ENCODE measurements at regions not wholly inside any gene's neighbourhood (a gene's known extent, or its start where the extent isn't known, plus 50 kb on each side); places are given as distances from the start of the nearest gene placed in this dataset.

DNA sequence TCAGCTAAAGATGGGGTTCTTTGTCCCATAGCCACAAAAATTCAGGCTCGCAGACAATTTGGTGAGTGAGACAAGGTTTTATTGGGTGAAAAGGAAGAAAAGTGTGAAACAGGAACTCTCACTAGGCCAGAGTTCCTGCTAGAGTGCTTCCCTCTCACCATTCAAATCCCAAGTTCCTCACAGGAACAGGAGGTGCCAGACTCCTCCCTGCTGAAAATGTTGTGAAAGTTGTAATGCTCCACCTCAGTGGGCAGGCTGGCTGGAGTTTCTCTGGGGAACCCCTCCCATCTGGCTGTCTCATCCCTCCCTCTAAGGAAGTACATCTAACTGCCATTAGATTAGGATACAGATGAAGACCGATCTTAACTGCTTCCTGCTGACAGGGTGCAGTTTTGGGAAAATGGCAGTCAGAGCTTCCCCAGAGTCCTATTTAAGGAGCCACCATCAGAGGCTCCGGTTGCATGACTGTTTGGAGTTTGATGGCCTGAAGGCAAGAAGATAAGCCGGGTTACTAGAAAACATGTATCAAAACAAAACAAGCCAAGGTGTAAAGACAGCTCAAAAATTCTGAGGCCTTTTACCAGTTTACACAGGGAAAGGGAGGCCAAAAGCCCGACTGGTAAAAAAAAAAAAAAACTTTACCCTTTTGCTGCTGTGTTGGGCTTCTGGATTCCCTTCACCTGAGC, 127.6 kb downstream of the FSCB start:
- no peaks in the 10 kb centered on the region for H3K36me3 Mint-ChIP-seq
- no peak overlapping the region for H3K27ac Mint-ChIP-seq
- no peak overlapping the region for H3K4me3 Mint-ChIP-seq
- H3K27me3 Mint-ChIP-seq, result no peaks in the 10 kb centered on the region
- peaks cover 12% of the 10 kb centered on the region for H3K9me3 Mint-ChIP-seq (ENCODE audit: low read depth)
- H3K4me1 Mint-ChIP-seq, result no peaks in the 10 kb centered on the region
- ATAC-seq, result no peak
- CTCF ChIA-PET, result no interaction called here
- no peak for DNase-seq

DNA sequence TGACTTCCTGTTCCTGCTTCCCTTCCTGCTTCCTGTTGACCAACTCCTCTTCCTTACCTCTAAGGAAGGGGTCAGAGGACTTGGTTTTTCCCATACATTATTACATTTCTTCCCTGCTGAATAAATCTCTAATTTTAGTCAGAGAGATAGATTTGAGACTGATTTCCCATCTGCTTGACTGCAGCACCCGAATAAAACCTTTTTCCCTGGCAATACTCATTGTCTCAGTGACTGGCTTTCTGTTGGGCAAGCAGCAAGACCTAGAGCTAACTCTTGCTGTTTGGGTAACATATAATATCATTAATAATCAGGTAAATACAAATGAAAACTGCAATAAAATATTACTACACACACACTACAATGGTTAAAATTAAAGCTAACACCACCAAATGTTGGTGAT, 132.2 kb downstream of the FSCB start:
- Mint-ChIP-seq H3K36me3 (no peaks in the 10 kb centered on the region), H3K4me3 (no peak overlapping the region), H3K4me1 (no peaks in the 10 kb centered on the region), H3K27me3 (no peaks in the 10 kb centered on the region), H3K9me3 (ENCODE audit: low read depth) (peaks cover 12% of the 10 kb centered on the region), H3K27ac (no peak overlapping the region)
- no peak for DNase-seq
- no peak for ATAC-seq
- CTCF ChIA-PET, result no interaction called here

DNA sequence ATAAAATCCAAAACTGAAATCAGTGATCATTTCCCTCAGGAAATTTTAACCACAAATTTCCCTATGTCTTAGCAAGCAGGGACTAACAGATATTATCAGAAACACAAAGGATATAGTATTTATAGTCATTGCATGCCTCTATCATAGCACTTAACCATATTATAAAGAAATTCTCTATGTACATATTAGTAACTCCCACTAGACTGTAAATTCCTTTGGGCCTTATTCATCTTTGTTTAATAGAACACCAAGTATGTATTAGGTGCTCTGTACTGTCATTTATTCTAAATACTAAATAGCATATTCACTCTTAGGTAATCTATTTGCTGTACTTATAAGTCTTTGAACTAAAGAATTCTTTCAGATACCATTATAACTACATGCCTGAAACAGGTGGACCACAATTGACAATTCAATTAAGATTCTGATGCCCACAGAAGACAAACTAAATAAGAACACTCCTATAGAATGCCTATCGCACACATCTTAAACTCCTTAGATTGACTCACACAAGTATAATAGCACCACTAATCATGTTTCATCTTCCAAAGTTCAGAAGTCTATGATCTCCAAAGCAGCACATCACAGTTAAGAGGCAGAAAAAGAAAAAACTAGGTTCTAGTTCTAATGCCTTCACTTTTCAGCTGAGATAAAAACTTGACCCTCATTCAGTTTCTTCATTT, 134.1 kb downstream of the FSCB start:
- CTCF ChIA-PET, result no interaction called here
- Mint-ChIP-seq H3K9me3 (ENCODE audit: low read depth) (peaks cover 12% of the 10 kb centered on the region), H3K27me3 (no peaks in the 10 kb centered on the region), H3K27ac (no peak overlapping the region), H3K36me3 (no peaks in the 10 kb centered on the region), H3K4me3 (no peak overlapping the region), H3K4me1 (no peaks in the 10 kb centered on the region)
- DNase-seq (no peak), ATAC-seq (no peak)

DNA sequence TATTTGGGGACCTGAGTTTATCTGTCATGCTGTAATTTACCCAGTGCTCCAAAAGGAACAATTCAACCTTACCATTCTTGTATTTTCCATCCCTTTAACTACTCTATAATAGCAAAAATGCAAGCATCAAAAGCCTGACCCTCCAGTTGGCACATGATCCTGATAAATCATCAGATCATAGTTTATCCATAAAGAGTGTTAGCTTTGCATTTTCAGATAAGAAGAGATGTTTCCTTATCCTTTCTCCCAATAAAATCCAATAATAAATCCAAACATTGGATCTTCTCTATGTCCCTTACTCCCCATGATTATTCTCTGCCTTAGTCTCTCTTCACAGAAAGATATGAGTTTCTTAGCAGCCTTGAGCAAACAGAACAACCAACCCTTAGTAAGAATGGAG, 134.9 kb downstream of the FSCB start:
- CTCF ChIA-PET, result no interaction called here
- Mint-ChIP-seq H3K36me3 (no peaks in the 10 kb centered on the region), H3K4me1 (no peaks in the 10 kb centered on the region), H3K27ac (no peak overlapping the region), H3K4me3 (no peak overlapping the region), H3K9me3 (ENCODE audit: low read depth) (peaks cover 7% of the 10 kb centered on the region), H3K27me3 (no peaks in the 10 kb centered on the region)
- DNase-seq (no peak), ATAC-seq (no peak)

DNA sequence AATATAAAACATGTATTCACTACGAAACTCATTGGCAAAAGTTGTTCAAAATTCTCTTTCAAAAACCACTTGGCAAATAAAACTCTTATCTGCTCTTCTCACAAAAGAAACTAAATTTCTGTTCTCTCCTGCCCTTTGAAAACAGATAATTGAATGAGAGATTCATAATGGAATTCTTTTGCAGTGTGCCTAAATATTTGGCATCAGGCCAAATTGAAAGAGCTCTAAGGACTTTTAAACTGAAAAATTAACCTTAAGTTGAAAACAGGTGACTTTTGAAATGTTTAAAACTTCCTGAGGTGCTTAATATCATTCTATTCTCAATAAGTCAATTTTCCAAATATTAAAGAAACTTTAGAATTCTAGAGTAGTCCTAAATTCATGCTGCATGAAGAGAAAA, 136.4 kb downstream of the FSCB start:
- no peaks in the 10 kb centered on the region for H3K36me3 Mint-ChIP-seq
- H3K27me3 Mint-ChIP-seq, result no peaks in the 10 kb centered on the region
- H3K4me3 Mint-ChIP-seq, result no peak overlapping the region
- no peaks in the 10 kb centered on the region for H3K4me1 Mint-ChIP-seq
- CTCF ChIA-PET, result no interaction called here
- ATAC-seq (no peak), DNase-seq (no peak)
- H3K9me3 Mint-ChIP-seq (ENCODE audit: low read depth), result peaks cover 3% of the 10 kb centered on the region
- H3K27ac Mint-ChIP-seq, result no peak overlapping the region

DNA sequence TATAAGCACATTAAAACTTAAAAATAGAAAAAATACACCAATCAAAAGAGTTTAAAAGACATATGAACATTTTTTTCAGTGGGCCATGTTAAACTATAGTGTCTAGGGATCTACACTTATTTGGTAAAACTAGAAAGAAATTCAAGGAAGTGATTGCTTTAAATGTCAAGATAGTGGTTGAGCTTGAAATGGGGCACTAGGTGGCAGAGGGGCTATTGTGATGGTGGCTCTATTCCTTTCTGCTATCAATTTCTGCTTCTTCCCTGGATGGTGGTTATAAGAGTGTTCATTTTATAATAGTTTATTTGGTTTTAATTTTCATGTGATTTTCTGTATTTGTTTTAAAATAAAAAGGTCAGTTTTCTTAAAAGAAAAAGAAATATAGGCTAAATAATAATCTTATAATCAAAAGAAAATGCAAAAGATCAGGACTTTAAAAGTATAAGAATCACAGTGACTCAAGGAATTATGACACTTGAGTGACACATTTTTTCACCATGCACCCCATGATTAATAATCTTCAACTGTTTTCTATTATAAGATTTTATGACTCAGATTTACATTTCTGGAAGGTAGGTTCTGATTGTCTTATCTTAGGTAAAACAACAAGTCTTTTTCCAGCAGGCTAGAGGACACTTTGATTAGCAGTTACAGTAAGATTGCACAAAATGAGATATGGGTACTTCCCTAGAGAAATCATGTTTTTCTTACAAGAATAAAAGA, 137.5 kb downstream of the FSCB start:
- no peak for ATAC-seq
- CTCF ChIA-PET, result no interaction called here
- Mint-ChIP-seq H3K27ac (no peak overlapping the region), H3K4me1 (no peaks in the 10 kb centered on the region), H3K9me3 (ENCODE audit: low read depth) (peaks cover 3% of the 10 kb centered on the region), H3K27me3 (no peaks in the 10 kb centered on the region), H3K36me3 (no peaks in the 10 kb centered on the region), H3K4me3 (no peak overlapping the region)
- DNase-seq, result no peak

DNA sequence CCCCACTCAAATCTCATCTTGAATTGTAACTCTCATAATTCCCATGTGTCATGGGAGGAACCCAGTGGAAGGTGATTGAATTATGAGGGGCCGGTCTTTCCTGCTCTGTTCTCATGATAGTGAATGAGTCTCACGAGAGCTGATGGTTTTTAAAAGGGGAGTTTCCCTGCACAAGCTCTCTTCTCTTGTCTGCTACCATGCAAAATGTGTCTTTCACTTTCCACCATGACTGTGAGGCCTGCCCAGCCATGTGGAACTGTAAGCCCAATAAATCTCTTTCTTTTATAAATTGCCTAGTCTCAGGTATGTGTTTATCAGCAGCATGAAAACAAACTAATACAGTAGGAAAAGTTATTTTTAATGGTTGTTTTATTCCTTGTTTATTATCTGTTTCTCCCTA, 146.0 kb downstream of the FSCB start:
- no peak for ATAC-seq

DNA sequence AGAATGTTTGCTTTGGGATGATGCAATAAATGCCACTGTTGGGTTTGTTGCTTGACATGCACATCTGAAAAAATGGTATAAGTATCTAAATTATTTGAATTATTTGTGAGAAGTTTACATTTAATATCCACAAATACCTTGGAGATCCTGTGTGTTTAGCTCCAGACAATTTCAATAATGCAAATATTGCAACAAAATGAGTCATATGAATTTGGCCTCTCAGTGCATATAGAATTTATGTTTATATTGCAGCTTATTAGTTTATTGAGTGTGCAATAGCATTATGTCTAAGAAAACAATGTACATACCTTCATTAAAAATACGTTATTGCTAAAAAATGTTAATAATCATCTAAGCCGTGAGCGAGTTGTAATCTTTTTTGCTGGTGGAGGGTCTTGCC, 153.3 kb downstream of the FSCB start:
- Mint-ChIP-seq H3K4me1 (no peaks in the 10 kb centered on the region), H3K4me3 (no peak overlapping the region)

More for the DNA sequence above, 146.0 kb downstream of the FSCB start:
- Mint-ChIP-seq H3K27me3 (no peaks in the 10 kb centered on the region), H3K9me3 (ENCODE audit: low read depth) (peaks cover 4% of the 10 kb centered on the region), H3K4me3 (no peak overlapping the region), H3K27ac (no peak overlapping the region), H3K4me1 (no peaks in the 10 kb centered on the region), H3K36me3 (no peaks in the 10 kb centered on the region)
- DNase-seq, result no peak
- CTCF ChIA-PET, result no interaction called here

DNA sequence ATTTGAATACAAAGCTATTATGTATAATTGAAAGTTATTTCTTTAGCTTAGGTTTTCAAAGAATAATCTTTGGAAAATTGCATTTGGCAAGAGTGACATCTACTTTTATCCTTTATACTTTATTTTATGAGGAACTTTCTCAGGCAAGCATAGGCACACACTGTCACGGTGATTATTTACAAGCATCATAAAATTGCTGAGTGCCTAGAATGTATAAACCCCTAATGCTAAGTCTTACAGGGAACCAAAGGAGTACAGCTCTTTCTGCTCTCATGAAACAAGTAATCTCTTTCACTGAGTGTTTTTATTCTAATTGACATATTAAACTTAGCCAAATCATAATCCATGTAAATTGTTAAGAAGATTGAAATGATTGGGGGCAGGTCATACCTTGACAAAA, 154.9 kb downstream of the FSCB start:
- Mint-ChIP-seq H3K27ac (no peak overlapping the region), H3K4me3 (no peak overlapping the region), H3K9me3 (ENCODE audit: low read depth) (peaks cover 16% of the 10 kb centered on the region), H3K27me3 (no peaks in the 10 kb centered on the region), H3K4me1 (no peaks in the 10 kb centered on the region), H3K36me3 (no peaks in the 10 kb centered on the region)
- no peak for DNase-seq
- no peak for ATAC-seq
- CTCF ChIA-PET, result no interaction called here

More for the DNA sequence above, 153.3 kb downstream of the FSCB start:
- Mint-ChIP-seq H3K27ac (no peak overlapping the region), H3K9me3 (ENCODE audit: low read depth) (peaks cover 12% of the 10 kb centered on the region), H3K27me3 (no peaks in the 10 kb centered on the region), H3K36me3 (no peaks in the 10 kb centered on the region)
- CTCF ChIA-PET, result no interaction called here
- DNase-seq, result no peak
- ATAC-seq, result no peak

DNA sequence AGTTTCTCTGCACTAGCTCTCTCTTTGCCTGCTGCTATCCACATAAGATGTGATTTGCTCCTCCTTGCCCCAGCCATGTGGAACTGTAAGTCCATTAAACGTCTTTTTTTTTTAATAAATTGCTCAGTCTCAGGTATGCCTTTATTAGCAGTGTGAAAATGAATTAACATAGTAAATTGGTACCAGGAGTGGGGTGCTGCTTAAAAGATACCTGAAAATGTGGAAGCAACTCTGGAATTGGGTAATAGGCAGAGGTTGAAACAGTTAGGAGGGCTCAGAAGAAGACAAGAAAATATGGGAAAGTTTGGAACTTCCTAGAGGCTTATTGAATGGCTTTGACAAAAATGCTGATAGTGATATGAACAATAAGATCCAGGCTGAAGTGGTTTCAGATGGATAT, 159.8 kb downstream of the FSCB start:
- no peak overlapping the region for H3K27ac Mint-ChIP-seq
- no peak for ATAC-seq
- CTCF ChIA-PET, result no interaction called here

DNA sequence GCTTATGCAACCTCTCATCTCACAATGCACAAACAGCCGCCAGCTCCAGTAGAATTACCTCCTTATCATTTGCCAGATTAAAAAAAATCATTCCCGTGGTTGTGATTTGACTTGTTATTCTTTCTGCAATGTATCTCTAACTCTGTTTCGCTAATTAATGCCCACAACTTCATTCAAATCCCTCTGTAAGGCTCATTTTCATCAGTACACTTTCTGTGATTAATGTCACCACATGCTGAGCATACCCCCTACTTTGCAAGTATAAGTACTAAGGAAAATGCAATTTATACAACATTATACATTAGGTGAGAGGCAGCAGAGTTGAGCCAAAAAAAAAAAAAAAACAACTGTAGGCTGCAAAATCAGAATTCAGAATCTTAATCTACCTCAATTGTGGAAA, 166.0 kb downstream of the FSCB start:
- Mint-ChIP-seq H3K27ac (no peak overlapping the region), H3K36me3 (no peaks in the 10 kb centered on the region), H3K4me3 (no peak overlapping the region), H3K9me3 (ENCODE audit: low read depth) (peaks cover 2% of the 10 kb centered on the region), H3K4me1 (no peaks in the 10 kb centered on the region), H3K27me3 (no peaks in the 10 kb centered on the region)
- DNase-seq (no peak), ATAC-seq (no peak)
- CTCF ChIA-PET, result no interaction called here

More for the DNA sequence above, 159.8 kb downstream of the FSCB start:
- DNase-seq, result no peak
- peaks cover 12% of the 10 kb centered on the region for H3K9me3 Mint-ChIP-seq (ENCODE audit: low read depth)
- no peaks in the 10 kb centered on the region for H3K4me1 Mint-ChIP-seq
- no peaks in the 10 kb centered on the region for H3K36me3 Mint-ChIP-seq
- no peaks in the 10 kb centered on the region for H3K27me3 Mint-ChIP-seq
- H3K4me3 Mint-ChIP-seq, result no peak overlapping the region

DNA sequence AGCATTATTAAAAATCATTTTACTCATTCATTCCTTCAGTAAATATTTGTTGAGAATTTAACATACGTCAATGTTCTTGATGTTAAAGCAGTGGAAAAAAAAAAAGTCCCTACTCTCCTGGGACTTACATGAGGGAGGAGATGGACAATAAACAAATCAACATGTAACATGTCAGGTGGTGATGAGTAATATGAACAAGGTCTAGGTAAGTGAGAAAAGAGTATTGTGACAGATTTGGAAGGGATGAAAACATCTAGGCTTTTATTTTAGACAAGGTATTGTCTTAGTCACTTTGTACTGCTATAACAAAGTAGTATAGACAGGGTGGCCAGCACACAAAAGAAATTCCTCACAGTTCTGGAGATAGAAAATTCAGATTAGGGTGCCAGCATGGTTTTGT, 167.2 kb downstream of the FSCB start:
- no peak for DNase-seq
- Mint-ChIP-seq H3K36me3 (no peaks in the 10 kb centered on the region), H3K27ac (no peak overlapping the region), H3K4me1 (no peaks in the 10 kb centered on the region), H3K4me3 (no peak overlapping the region), H3K27me3 (no peaks in the 10 kb centered on the region), H3K9me3 (ENCODE audit: low read depth) (peaks cover 2% of the 10 kb centered on the region)
- CTCF ChIA-PET, result no interaction called here
- no peak for ATAC-seq

DNA sequence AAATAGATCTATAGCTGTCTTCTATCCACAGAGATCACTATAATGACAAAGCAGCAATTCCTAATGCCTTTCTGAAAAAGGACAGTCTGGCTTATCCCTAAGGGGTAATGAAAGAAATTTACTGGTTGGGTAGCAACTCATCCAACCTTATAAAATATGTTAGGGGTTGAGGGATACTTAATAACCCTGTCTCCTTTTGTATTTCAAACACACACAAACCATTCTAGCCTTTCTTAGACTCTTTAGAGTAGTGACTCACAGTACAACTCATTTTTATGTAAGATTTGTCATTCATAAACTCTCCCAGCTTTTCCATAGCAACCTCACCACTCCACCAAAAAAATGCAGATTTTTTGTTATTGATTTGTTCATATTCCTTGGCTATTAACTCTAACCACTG, 167.9 kb downstream of the FSCB start:
- Mint-ChIP-seq H3K4me3 (no peak overlapping the region), H3K36me3 (no peaks in the 10 kb centered on the region), H3K4me1 (no peaks in the 10 kb centered on the region), H3K27ac (no peak overlapping the region), H3K9me3 (ENCODE audit: low read depth) (peaks cover 2% of the 10 kb centered on the region), H3K27me3 (no peaks in the 10 kb centered on the region)
- no peak for DNase-seq
- CTCF ChIA-PET, result no interaction called here
- ATAC-seq, result no peak

DNA sequence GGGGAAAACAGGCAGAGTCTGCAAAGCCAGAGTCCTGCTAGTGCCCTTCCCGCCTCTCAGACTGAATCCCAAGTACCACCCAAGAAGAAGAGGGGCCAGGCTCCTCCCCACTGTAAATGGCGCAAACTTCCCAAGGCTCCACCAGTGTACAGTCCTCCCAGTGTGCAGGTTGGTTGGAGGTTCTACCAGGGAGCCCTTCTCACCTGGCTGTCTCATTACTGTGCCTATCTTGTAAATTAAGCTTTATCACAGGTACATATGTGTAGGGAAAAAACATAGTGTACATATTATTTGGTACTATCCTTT, 189.7 kb downstream of the FSCB start:
- CTCF ChIA-PET, result no interaction called here
- Mint-ChIP-seq H3K36me3 (no peaks in the 10 kb centered on the region), H3K4me1 (no peaks in the 10 kb centered on the region), H3K4me3 (no peak overlapping the region), H3K27ac (no peak overlapping the region), H3K9me3 (ENCODE audit: low read depth) (peaks cover 3% of the 10 kb centered on the region), H3K27me3 (no peaks in the 10 kb centered on the region)
- DNase-seq, result no peak
- no peak for ATAC-seq
